HS-27A (cell line): ENCODE measurements at regions not wholly inside any gene's neighbourhood (a gene's known extent, or its start where the extent isn't known, plus 50 kb on each side); places are given as distances from the start of the nearest gene placed in this dataset.
A peak's percentile ranks its signal among the peaks of the same experiment; 100 is the strongest.
"Not testable (repeated sequence)": the region's sequence is repeated elsewhere in the genome, so short reads cannot be mapped to it uniquely, and the experiment has no call there.

ENCODE experiments used
- DNase-seq: peaks from one replicate; pipeline ENCODE4 v3.0.0-alpha.2; 2012; ENCODE audit warnings: low read depth, missing footprints

DNA sequence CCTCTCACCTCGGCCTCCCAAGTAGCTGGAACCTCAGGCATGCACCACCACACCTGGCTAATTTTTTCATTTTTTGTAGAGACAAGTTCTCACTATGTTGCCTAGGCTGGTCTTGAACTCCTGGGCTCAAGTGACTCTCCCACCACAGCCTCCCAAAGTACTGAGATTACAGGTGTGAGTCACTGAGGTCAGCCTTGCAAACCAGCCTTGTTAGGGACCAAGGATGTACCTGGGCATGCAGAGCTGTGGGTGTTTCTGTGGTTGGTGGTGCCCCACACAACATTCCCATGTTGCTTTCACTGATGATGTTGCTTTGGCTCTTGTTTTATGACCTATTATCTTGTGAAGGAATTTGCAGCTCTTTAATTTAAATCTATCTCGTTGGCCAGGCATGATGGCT, 54.8 kb downstream of the OTUD1 start:
- no peak for DNase-seq

GRCh38 chr10:23496727-23497126, 57.9 kb downstream of the OTUD1 start:
- DNase-seq: no peak

GRCh38 chr10:23499372-23500132, 60.7 kb downstream of the OTUD1 start:
- DNase-seq: no peak

DNA sequence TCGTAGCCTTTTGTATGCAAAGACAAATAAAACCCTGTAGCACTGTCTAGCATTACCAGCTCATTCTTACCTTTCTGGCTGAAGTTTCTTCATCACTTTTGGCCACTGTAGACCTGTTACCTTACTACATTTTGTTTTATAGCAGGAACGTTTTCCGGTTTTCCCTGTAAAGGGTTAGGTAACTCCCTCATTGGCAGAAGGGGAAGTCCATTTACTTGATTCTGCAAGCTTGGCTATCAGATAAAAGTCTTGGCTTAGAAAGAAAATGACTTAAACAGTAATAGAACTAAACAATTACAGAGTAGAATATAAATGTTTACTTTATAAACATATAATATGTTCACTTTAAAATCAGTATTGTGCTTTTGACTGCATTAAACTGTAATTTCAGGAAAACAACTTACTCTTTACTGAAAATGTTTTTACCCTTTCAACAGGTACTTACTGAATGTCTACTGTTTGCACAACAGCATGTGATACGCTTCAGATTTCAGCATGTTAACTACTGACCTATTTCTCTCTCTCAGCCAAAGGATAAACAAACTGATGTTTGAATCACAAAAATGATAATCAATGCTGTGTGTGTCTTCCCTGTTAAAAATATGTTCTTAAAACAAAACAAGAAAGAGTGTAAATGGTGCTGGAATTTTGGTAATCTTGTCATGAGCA, 67.1 kb downstream of the OTUD1 start:
- DNase-seq: no peak

DNA sequence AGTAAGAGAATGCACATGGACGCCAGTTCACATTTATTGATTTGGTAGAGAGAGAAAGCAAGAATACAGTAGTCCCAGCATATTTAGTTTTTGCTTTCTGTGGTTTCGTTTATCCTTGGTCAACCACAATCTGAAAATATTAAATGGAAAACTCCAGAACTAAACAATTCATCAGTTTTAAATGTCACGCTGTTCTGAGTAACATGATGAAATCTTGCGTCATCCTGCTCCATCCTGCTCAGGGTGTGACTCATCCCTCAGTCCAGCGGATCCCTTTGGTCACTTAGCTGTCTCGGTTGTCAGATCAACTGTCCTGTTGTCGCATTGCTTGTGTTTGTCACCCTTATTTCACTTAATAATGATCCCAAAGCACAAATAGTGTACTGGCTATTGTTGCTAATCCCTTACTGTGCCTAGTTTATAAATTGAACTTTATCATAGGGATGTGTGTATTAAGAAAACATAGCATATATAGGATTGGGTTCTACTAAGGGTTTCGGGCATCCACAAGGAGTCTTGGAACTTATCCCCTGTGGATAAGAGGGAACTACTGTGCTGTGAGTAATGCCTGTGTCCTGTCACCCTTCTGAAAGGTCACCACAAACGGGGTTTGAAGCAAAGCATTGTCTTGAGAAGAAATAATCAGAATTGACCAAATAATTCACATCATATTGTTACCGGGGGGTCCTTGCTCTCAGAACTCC, 73.6 kb downstream of the OTUD1 start:
- DNase-seq: peak; percentile 59

GRCh38 chr10:23513621-23514020, 74.7 kb downstream of the OTUD1 start:
- DNase-seq: not testable (repeated sequence)

GRCh38 chr10:23514321-23514720, 75.4 kb downstream of the OTUD1 start:
- no peak for DNase-seq

DNA sequence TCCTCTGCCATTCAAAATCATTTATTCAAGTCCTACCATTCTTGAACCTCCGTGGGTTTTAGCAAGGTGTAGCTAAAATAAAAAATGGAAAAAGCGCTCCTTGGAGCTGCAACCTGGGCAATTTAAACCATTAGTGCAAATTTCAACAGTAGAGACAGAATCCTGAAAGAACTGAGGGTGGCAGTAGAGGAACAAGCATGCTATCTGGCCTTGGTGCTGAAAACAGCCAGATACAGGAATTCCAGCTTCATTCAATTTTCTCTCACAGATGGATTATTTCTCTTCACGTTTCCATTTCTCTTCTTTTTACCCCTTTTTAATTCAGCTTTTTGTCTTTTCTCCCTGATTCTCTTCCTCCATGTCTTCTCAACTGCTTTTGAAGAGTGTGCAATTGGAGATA, 77.7 kb downstream of the OTUD1 start:
- DNase-seq: no peak

- no peak for DNase-seq
These were observed 78.3 kb downstream of the OTUD1 start for GRCh38 chr10:23517155-23517554.

GRCh38 chr10:23521735-23522134, 82.9 kb downstream of the OTUD1 start:
- no peak for DNase-seq

DNA sequence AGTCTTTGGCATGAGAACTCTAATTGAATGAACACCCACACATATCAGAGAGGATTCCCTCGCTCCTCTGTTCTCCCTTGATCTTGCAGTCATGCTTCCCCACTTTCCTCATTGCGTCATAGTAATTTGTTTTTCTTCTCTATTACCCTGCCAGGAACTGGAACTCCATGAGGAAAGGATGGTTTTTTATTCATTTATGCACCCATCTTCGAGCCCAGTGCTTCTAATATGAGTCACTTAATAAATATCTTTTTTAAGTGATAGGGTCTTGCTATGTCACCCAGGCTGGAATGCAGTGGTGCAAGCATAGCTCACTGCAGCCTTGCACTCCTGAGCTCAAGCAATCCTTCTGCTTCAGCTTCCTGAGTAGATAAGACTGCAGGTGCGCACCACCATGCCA, 83.5 kb downstream of the OTUD1 start:
- no peak for DNase-seq

- DNase-seq: no peak
These were observed 84.4 kb downstream of the OTUD1 start for GRCh38 chr10:23523251-23523650.

DNA sequence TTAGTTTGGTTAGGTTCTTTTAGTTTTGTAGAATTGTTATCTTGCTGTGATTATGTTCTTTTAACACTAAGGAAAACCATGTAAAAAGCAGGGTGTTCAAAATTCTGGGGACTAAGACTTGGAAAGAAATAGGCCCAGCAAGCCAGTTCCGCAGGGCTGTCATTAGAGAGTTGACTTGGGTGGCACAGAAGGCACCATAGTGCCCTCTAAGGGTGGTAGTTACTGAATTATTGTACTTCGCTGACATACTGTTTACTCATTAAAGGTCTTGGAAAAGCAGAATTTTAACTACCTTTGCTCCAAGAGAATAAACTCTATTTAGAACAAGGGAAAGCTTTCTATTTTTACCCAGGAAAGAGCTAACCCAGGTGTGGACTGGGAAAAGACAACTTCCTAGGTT, 86.5 kb downstream of the OTUD1 start:
- DNase-seq: no peak

- DNase-seq: no peak
These were observed 89.5 kb downstream of the OTUD1 start for GRCh38 chr10:23528419-23528818.

DNA sequence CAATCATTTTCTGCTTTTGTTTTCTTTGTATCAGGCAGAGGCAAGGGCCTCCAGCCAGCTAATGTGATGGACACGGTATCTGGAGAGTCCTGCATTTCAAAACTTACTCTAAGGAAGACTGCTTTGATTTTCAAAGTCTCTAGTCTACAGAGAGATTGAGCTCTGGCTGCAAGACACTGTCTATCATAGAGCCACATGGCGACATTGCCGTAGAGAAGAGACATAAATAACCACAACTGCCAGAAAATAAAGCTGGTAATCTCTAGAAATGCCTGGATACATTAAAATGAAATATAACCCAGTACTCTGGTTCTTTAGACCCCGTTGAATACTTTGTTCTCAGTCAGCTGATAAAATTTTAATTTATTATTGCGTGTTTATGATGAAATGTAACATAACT, 90.8 kb downstream of the OTUD1 start:
- DNase-seq: no peak

GRCh38 chr10:23530079-23530478, 91.2 kb downstream of the OTUD1 start:
- DNase-seq: no peak

DNA sequence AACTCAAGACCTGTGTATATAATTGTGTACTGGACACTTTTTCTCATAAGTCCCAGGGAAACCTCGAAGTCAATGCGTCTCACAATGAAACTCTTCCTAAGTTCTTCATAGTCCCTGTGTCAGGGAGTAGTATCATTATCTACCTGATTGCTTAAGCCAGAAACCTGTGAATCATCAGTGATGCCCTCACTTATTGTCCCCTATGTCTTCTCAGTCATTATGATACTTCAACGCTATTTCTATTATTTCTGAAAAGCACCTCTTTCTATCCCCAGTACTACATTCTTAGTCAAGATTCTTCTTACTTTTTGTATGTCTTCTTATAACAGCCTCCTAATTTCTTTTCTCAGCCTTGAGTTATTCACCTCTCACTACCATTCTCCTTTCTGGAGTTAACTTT, 94.3 kb downstream of the OTUD1 start:
- DNase-seq: no peak

DNA sequence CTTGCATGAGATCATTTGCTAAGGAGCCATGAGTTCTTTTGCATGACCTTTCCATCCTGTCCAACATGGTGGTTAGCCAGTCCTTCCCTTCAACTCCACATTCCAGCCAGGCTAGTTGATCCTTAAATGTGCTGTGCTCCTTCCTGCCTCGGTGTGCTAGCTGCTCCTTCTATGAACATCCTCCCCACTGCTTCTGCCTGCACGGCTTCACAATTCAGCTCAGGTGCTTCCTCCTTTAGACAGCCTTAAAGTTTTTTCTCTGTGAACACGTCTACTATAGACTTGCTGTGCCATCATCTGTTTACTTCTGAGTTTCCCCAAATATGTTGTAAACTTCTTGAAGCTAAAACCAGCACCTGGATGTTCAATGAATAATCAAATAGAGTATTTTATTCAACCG, 95.5 kb downstream of the OTUD1 start:
- no peak for DNase-seq

- DNase-seq: no peak
These were observed 95.9 kb downstream of the OTUD1 start for GRCh38 chr10:23534761-23535160.

DNA sequence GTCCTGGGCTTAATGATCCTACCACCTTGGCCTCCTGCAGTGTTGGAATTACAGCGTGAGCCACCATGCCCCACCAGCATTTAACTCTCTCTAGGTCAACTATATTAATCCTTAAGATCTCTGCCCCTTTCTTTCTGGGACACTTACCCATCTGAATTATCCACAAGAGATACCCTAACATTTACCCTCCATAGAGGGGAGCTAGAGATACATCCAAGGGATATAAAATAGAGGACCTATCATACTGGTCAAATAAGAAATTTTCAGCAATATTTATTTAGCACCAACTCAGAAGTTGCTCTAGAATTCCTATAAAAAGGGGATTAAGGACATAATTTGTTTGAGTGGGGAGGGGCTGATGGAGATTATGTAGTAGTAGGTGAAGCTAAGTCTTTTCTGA, 96.5 kb downstream of the OTUD1 start:
- DNase-seq: no peak

- no peak for DNase-seq
These were observed 100.1 kb downstream of the OTUD1 start for GRCh38 chr10:23538968-23539367.

DNA sequence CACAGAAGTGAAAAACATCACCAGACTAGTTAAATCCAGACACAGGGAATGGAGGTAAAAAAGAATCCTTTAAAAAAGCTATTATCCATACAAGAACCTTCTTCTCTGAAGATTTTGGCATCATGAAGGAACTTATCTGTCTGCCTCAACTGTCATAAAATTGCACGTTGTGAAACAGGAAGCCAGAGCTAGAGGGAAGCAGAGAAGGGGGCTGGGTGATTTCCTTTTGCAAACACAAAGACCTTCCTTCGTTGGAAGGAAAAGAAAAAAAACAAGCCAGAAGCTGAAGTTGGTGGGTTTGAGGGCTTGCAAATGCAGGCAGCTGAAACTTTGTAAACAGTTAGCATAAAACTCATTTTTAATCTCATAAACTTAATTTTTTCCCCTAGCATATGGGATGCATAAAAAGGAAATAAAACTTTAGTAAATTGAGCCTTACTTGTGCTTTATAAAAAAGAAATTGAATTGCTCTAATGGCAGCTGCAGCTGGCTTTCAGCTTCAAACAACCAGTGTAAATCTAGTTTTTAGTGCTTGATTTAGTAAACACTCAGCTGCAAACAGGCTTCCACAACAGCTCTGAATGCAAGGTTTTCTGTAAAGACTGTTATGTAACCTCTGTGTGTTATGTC, 101.6 kb downstream of the OTUD1 start:
- no peak for DNase-seq
